KG1 (cell line): ENCODE measurements at regions not wholly inside any gene's neighbourhood (a gene's known extent, or its start where the extent isn't known, plus 50 kb on each side); places are given as distances from the start of the nearest gene placed in this dataset.
"Not testable (repeated sequence)": the region's sequence is repeated elsewhere in the genome, so short reads cannot be mapped to it uniquely, and the experiment has no call there.

Experiments used
- DNase-seq: peaks from one replicate; lab custom pipeline; 2025; lab: John Stamatoyannopoulos, UW

DNA sequence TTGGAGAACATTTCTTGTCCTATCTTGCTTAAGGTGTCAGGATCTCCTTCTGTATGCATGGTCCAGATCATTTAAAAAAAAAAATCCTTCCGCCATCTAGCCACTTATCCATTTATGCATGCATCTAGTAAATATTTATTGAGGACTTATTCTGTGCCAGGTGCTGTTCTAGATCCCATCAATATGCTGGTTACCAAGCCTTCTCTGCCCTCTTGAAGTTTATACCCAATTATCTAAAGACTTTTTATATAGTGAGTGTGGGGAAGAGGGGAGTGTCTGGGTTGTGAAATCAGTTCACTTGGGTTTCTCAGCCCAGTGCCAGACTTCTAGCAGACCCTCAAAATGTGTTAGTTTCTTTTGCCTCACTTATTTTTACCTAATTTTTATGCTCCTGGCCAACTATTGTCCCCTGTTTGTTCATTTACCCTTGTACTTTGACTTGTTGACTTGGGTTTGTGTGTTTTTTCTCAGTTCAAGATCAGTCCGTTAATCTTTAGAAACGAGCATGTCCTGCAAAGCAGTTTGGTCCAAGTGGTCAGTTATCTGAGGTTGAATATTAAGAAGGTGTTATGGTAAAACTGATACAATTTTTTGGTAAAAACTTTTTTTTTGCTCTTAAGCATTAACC lies 488.9 kb downstream of the PCNX1 start:
- no peak for DNase-seq

DNA sequence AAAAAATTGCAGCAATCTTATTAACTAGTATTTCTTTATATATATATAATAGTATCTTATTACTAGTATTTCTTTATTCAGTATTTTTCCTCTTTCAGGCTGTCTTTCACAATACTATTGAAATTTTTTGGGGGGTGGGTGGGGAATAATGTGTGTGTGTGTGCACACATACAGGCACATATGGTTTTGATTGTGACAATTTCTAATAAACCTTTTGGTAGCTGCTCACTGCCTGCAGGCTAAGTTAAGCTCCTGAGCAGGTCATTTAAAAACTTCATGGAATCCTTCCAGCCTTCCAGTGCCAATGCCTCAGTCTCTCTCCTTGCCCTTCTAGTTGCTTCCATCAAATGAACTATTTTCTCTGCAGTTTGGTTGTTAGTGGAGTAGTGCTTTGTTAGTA lies 490.1 kb downstream of the PCNX1 start:
- no peak for DNase-seq

DNA sequence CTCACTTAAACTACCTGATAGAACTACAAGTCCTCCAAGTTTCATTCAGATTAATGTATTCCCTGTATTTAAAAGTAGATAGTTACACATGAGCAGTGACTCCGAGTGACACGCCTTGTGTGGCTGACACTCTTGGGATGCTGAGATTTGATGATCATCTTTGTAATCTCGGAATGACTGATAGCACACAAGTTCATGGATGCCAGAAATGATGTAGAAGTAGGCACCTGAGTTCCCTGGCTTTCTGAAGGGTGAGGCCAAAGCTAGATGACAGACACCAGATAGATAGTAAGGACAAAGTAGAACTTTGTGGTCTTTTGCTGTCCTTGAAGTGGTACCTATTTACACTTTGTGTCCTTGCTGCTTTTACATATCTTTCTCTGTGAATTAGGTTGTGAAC lies 491.2 kb downstream of the PCNX1 start:
- DNase-seq: no peak

DNA sequence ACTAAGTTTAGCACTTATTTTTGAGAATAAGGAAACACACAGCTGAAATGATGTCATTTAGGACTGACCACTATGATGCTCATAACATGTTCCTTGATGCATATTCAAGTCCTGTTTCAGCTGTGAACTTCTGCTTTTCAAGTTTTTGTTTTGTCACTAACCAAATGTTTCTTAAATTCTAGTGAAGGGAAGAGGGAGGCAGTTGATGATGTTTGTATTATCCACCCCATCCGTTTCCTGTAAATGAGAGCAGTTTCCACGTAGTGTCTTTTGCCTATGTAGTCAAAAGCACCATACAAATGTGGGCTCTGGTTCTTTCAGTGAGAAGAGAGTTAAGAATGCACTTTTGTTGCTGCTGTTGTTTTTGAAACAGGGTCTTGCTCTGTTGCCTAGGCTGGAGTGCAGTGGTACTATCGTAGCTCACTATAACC lies 491.8 kb downstream of the PCNX1 start:
- peak; percentile 13 for DNase-seq

DNA sequence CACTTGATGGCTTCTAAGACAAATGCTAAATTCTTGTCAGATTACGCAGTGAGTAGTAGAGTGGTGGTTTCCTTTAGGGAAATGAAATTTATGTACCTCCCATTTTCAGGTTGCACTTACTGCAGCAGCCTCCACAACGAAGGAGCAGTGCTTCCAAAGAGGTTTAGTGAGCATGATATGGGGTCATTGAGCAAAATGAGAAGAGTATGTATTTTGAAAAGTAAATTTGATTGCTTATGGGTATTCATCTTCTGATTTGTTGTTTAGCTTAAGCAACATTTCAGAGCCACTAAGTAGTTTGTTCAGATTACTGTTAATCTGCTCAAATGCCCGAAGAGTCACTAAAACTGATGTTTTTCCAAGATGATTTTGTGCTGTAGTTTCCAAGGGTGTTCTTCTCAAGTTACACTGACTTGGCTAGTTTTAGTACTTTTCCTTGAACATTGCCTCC lies 493.6 kb downstream of the PCNX1 start:
- no peak for DNase-seq

DNA sequence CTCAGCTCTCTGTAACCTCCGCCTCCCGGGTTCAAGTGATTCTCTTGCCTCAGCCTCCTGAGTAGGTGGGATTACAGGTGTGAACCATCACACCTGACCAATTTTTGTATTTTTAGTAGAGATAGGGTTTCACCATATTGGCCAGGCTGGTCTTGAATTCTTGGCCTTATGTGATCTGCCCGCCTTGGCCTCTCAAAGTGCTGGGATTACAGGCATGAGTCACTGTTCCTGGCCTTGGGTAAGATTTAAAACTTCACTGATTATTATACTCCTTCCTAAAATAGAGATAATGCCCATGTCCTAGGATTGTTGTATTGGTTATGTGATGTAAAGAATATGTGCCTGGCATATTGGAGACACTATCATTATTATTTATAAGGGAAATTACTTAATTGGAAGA lies 495.2 kb downstream of the PCNX1 start:
- not testable (repeated sequence) for DNase-seq

DNA sequence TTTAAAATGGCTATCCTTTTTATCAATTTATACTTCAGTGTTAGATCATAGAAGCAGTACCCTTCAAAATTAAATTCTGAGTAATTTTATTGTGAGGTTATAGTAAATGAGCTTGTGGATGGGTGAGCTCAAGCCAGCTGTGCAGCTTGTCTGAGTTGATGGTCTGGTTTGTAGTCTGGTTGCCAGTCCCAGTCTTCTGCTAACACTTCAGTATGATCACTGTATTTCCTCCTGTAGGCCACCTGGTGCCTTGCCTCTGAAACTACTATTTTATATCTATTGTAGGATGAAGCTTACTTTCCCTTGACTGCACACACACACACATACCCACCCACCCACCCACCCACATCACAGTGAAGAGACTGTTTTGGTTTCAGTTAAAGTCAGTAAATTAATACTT lies 496.4 kb downstream of the PCNX1 start:
- DNase-seq: no peak

DNA sequence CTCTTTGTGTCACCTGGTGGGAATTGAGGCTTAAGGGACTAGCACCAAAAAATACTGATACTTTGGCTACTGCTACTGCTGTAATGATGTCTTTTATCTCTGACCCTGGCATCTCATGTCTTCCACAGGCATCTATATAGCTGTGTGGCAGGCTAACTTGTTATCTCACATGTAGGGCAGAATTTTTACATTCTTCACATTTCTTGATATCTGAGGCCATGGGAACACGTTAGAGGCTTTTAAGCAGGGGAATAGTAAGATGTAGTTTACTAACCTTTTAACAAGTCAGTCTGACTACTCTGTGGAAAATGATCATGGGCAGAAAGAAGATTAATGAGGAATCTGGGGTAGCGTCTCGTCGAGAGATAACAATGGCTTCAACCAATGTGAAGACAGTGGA lies 498.4 kb downstream of the PCNX1 start:
- DNase-seq: no peak

DNA sequence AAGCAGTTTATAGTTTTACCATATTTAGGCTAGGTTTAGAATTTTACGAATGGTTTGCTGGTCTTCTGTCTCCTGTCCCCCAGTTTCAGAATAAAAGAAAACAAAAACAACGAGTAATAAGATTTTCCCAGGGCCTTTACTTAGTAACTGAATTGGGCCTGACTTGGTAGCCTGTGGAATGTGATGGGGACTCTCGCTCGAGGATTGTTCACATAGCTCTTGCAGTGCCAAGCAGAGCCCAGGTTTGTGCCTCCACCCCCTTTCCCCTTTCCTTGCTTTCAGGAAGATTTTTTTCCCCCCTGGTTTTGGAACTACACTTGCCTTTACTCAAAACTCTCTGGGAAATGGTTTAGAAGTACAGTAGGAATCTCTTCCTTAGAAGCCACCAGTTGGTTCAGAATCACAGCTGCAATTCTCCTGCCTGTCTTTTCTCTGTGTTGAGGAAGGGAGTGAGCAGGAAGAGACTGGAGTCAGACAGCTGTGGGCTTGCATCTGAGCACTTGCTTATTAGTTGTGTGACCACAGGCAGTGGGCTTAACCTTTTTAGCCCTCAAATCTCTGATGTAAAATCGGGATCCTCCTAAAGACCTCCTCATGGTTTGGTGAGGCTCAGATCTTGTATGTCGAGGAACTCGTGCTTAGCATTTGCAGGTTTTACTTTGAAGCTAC lies 501.2 kb downstream of the PCNX1 start:
- no peak for DNase-seq

DNA sequence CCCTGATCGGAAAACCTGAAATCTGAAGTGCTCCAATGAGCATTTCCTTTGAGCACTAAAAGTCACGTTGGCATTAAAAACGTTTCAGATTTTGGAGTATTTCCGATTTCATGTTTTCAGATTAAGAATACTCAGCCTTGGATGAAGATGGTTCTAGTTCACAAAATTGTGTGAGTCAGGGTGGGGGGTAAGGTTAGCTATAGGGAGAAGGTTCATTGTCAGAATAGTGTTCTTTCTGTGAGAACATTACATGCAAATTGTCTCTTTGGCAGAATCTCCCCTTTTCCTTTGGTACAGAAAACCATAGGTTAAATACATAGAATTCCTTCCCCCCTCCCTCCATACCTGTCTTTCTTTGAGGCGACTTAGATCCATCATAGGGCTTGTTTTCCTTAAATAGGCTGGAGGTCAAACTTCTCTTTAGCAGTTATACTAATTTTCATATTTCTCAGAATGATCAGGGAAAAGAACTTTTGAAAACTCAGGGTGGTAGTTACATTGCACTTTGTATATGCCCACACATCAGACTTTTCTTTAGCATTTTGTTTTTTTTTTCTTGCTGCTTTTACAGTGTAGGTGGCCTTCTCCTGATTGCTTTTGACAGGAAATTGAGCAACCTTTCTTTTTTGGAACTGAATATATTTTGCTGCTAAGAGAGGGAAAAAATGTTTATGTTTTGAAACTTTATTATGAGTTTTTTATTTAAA lies 503.5 kb downstream of the PCNX1 start:
- no peak for DNase-seq

DNA sequence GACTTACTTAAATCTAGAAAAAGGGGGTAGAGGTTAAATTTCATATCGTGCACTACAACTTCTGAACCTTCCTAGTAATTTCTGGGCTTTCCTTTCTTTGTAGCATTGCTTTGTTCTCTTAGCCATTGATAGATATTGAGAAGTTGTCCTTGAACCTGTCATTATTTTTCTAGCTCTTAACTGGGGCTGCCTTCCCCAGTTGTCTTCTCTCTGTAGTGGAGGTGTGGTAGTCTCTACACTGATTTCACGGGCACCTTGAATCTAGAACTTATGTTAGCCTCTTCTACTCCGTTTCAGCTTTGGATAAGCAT lies 504.0 kb downstream of the PCNX1 start:
- DNase-seq: no peak

DNA sequence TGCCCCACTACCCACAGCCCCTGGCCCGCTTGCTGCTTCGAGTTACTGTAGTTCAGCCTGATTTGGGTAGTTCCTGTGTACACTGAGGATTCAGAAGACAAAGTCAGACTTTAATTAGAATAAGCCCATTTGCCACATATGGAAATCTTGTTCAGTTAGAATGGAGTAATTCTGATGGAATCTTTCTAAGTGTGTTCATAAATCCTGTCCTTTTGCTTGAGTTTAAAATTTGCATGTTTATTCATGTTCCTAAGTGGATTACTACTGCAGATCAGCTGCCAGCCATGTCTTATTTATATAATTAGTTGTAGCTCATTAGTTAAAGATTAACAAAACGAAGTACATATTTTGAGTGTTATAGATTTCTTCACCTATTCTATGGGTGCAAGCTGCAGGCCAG lies 504.5 kb downstream of the PCNX1 start:
- no peak for DNase-seq

DNA sequence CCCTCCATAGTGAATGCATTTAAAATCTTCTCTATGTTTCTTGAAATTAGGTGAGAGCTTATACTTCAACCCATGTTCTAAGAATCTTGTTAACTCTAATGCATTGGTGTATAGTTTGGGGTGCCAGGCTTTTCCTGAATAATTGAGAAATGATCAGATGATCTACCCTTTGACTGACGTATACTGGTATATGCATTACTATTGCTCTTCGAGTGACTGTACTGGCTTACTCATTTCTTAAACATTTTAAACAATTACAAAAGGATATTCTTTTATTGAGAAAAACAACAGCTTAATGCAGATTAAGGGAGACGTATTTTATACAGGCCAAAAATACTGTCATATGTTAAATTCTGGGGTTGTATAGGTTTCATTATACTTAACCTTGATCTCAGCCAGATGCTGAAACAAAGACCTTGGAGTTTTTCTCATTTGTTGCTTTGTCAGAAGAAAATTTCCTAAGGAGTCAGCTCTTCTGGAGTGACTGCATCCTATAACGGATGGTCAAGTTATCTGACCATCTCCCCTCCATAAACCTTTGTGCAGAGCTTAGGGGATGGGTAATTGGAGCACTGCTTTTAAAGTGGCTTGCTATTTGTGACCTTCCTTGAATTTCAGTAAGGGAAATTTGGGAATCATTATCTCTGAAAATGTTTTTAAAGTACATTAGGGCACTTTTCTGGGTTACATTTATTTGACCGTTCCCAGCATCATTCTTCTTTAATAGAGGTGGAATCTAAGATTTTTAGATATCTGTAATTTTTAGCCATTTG lies 507.6 kb downstream of the PCNX1 start:
- no peak for DNase-seq

DNA sequence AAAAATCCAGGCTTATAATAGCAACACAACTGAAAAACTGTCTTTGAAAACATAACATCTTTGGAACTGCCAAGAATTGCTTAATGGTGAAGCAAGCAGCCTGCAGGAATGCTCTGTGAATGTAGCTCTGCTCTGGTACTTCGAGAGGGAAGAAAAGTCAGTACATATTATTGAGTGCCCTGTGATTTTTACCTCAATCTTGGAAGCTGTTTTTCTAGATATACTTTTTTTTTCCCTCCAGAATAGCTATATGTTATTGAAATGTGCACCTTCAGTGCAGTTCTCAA lies 508.1 kb downstream of the PCNX1 start:
- no peak for DNase-seq

DNA sequence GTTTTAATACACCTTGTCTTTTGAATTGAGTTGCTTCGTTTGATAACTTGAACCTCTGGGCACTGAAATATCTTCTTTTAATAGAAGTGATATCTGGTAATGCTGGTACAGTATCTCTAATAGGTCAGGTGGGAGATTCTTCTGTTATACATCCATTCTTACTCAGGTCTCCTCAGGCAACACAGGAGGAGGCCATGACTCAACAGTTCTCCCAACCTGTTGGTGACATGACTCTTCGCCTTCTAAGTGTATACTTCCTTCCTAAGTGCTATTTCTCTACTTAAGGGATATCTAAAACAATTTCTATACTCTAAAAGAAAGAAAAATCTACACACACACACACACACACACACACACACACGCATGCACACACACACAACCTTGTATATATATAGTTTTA lies 509.1 kb downstream of the PCNX1 start:
- no peak for DNase-seq

DNA sequence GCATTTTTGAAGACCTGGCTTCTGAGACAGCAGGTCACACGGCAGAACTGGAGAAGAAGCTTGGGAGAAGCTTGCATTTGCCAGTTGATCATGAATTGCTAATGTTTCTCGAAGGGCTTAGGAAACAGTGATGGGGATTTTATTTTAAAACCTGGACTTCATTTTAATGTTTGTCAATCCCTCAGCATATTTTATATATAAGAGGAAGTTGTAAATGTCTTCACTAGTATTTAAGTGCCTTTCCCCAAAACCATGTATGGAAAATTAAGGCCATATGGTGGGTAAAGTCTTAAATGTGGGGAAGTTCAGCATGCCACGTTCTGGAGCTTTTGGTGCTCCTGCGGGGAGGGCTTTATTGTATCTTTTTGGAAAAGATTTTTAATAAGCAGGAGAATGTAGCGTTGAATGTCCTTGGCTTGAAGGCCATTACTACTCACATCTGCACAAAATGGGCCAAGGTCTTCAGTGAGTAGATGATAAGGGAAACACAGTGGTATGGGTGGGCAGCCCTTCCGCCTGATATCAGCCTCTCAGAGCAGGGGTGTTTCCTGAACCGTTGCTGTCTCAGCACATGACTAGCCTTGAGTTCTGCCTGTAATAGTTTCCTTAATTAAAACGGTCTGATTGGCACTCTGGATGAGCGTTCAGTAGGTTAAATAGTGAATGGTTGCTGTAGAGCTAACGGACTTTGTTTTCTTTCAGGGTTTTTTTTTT lies 511.4 kb downstream of the PCNX1 start:
- DNase-seq: no peak

DNA sequence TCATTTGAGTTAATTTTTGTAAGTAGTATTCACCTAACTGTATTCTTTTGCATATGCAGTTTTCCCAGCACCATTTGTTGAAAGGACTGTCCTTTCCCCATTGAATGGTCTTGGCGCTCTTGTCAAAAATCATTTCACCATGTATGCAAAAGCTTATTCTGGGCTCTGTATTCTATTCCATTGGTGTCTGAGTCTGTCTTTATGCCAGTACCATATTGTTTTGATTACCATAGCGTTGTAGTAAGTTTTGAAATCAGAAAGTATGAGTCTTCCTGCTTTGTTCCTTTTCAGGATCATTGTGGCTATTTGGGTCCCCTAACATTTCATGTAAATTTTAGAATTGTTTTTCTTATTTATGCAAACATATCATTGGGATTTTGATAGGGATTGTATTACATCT lies 508.7 kb upstream of the RGS6 start:
- DNase-seq: no peak

DNA sequence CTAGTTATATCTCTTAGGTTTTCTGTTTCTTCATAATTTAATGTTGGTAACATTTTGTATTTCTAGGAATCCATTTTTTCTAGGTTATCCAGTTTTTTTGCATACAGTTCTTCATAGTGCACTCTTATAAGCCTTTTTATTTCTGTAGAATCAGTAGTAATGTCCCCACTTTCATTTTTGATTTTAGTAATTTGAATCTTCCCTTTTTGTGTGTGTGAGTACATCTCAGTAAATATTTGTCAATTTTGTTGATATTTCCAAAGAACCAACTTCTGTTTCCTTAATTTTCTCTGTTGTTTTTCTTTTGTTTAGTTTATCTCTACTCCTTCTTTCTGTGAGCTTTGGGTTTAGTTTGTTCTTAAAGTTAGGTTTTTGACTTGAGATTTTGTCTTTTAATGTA lies 507.3 kb upstream of the RGS6 start:
- no peak for DNase-seq

DNA sequence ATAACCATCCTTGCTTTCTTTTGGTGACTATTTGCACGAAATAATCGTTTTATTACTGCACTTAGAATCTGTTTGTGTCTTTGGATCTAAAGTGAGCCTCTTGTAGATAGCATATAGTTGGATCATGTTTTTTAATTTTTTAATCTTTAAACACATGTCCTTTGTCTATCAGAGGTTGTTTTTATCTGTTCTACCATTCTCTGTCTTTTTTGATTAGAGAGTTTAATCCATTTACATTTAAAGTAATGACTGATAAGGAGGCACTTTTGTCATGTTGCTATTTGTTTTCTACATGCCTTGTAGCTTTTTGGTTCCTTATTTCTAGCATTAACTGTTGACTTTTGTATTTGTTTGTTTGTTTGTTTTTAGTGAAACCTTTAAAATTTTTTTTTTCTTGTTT lies 506.2 kb upstream of the RGS6 start:
- DNase-seq: no peak

DNA sequence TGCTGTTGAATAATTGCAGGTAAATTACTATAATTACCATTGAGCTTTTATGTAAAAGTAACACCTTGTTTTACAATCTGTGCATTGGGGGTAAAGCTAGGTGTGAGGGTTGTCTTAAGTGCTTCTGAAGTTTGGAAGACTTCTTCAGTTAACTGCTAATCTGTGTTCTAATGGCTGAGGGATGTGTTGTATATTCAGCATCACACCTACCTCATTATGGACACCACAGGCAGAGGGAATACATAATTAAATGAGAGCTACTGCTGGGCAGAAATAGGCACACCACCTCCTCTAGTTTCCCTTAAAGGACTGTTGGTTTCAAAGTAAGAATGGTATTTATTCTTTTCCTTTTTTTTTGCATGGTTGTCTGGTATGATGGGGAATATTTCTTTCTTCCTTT lies 502.3 kb upstream of the RGS6 start:
- no peak for DNase-seq

DNA sequence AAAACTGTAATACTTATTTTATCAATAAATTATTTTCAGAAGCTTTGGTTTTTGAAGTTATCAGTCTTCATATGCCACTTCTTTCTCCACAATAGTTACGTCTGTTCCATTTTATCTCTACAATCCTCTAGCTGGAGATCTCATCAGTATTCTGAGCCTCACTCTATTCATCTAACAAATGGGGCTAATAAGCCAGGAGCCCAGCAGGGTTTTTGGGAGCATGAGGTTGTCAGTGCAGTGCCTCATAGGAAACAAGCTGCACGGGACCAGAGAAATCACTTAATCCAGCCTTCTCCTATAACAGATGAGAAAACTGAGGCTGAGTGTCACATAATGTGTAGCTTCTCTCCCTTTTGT lies 501.9 kb upstream of the RGS6 start:
- no peak for DNase-seq

DNA sequence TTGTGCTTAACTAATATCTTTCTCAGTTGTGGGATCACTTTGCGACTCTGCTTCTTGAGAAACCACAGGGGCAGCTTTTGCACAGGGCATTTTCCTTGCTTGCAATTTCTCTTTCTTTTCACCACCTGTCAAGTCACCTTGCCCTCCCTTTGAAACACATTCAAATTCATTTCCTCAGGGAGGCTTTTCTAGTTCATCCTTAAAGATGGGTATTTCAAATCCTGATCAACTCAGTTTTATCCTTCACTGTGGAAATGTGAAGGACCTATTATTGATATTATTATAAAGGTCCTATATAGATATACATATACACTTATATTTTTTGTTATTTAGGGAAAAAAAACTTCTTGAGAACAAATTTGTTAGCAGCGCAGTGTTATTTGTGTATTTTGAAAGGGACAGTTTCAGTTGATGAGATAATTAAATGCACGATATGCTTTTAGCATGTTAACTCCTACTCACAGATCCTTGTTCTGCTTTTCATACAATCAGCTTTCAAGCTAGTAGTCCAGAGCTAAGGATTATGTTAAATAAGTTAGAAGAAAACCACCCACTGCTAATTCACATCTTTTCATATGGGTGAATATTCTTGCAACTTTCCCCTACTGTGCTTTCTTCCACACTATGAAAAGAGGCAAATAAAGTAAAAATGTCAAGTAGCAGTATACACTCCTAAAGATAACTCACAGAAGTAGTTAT lies 501.4 kb upstream of the RGS6 start:
- DNase-seq: no peak
